ENCODE measurements at regions not wholly inside any gene's neighbourhood (a gene's known extent, or its start where the extent isn't known, plus 50 kb on each side); places are given as distances from the start of the nearest gene placed in this dataset.

DNA sequence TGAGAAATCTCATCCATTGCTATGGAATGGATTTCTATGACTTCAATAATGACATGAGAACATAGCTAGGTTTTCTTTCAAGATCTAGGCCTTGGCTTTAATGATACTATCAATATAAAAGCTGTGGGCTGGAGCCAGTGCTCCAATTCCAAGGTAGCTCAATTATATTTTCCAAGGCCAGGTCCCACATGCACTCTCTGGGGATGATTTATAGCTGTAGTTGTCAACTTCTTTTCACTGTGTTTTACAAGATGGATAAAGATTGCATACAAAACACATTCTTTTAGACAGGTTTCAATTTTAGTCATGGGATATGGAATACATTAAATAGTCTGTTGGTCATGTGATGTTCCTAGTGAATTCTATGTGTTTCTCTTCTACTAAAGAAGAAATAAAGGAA lies 156.7 kb downstream of the DCAF12L1 start:
- TF ChIP-seq POLR2A (IDR thresholded peaks at IDR 0.05; ENCODE audit: low read depth, low read length): no peak
- TF ChIP-seq EZH2 (IDR thresholded peaks at IDR 0.05; ENCODE audit: borderline replicate concordance, low read depth, low read length, severe bottlenecking): no peak
- TF ChIP-seq CTCF (IDR thresholded peaks at IDR 0.05; ENCODE audit: extremely low read depth in 1 of 2, insufficient read depth in 1 of 2, low read depth in 1 of 2, low read length in 2 of 2): no peak
- TF ChIP-seq, protein P1, sequence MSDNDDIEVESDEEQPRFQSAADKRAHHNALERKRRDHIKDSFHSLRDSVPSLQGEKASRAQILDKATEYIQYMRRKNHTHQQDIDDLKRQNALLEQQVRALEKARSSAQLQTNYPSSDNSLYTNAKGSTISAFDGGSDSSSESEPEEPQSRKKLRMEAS (IDR thresholded peaks at IDR 0.05; ENCODE audit: insufficient read depth, insufficient read length): no peak
- TF ChIP-seq JUN (IDR thresholded peaks at IDR 0.05; ENCODE audit: borderline replicate concordance, insufficient read depth, insufficient read length, low read depth): no peak
